ENCODE measurements at regions not wholly inside any gene's neighbourhood (a gene's known extent, or its start where the extent isn't known, plus 50 kb on each side); places are given as distances from the start of the nearest gene placed in this dataset.

DNA sequence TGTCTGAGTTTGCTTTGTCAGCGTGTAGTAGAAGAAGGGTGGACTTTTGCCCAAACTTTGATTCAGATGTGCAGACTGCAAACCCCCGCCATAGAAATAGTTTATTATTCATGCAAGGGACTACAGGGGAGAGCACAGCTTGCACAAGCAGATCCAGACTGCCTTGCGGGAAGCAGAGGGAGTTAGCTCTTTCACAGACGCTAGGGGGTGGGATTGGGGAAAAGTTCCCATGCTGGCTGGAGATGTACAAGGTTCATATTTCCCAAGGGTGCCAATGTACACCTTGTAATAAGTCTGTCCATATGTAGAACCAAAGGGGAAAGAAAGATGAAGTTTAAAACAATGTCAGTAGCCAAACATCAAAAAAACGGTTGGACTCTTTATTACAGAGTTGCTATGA lies 749.7 kb upstream of the COX7C start:
- Histone ChIP-seq H3K27ac (ENCODE audit: low read depth, low read length) (no peak overlapping the region), H4K20me1 (ENCODE audit: insufficient read depth, low read length) (no peaks in the 10 kb centered on the region), H3K4me3 (ENCODE audit: insufficient read depth, low read length) (no peak overlapping the region), H3K4me1 (ENCODE audit: insufficient read depth, low read length) (no peaks in the 10 kb centered on the region), H2AFZ (ENCODE audit: low read length) (no peak overlapping the region), H3K27me3 (ENCODE audit: insufficient read depth, low read length) (no peaks in the 10 kb centered on the region), H3K79me2 (ENCODE audit: insufficient read depth, low read length) (no peaks in the 10 kb centered on the region), H3K36me3 (ENCODE audit: insufficient read depth, low read length) (no peaks in the 10 kb centered on the region), H3K4me2 (ENCODE audit: insufficient read depth, low read length) (no peak overlapping the region), H3K9me3 (ENCODE audit: low read depth, low read length) (no peaks in the 10 kb centered on the region)
- TF ChIP-seq, protein P1, sequence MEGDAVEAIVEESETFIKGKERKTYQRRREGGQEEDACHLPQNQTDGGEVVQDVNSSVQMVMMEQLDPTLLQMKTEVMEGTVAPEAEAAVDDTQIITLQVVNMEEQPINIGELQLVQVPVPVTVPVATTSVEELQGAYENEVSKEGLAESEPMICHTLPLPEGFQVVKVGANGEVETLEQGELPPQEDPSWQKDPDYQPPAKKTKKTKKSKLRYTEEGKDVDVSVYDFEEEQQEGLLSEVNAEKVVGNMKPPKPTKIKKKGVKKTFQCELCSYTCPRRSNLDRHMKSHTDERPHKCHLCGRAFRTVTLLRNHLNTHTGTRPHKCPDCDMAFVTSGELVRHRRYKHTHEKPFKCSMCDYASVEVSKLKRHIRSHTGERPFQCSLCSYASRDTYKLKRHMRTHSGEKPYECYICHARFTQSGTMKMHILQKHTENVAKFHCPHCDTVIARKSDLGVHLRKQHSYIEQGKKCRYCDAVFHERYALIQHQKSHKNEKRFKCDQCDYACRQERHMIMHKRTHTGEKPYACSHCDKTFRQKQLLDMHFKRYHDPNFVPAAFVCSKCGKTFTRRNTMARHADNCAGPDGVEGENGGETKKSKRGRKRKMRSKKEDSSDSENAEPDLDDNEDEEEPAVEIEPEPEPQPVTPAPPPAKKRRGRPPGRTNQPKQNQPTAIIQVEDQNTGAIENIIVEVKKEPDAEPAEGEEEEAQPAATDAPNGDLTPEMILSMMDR (IDR thresholded peaks at IDR 0.05; ENCODE audit: extremely low read depth, low read depth, low read length), result no peak
- DNase-seq (ENCODE audit: insufficient read length, low spot score, missing footprints), result peak; percentile 23

DNA sequence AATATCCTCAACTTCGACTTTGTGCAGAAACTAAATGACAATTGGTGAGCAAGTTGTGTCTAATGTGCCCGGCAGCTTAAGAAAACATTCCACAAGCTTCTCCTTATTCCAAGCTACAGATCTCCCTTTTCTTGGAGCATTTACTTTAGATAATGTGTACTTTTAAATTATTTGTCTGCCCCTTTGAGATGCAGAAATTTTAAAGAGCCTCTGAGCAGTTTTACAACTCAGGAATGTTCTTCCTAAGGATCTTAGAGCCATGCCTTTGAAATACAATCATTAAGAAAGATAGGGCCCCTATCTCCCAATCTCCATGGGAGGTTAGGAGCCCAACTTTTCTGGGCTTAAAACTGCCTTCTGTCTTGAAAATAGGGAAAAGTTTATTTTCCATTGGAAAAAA lies 723.7 kb upstream of the COX7C start:
- TF ChIP-seq, protein P1 (IDR thresholded peaks at IDR 0.05; ENCODE audit: extremely low read depth, low read depth, low read length), result no peak
- Histone ChIP-seq H3K79me2 (ENCODE audit: insufficient read depth, low read length) (no peaks in the 10 kb centered on the region), H3K27ac (ENCODE audit: low read depth, low read length) (no peak overlapping the region), H3K4me1 (ENCODE audit: insufficient read depth, low read length) (no peaks in the 10 kb centered on the region), H4K20me1 (ENCODE audit: insufficient read depth, low read length) (no peaks in the 10 kb centered on the region), H3K36me3 (ENCODE audit: insufficient read depth, low read length) (no peaks in the 10 kb centered on the region), H3K4me3 (ENCODE audit: insufficient read depth, low read length) (no peak overlapping the region), H3K4me2 (ENCODE audit: insufficient read depth, low read length) (no peak overlapping the region), H3K27me3 (ENCODE audit: insufficient read depth, low read length) (no peaks in the 10 kb centered on the region), H2AFZ (ENCODE audit: low read length) (no peak overlapping the region), H3K9me3 (ENCODE audit: low read depth, low read length) (peaks cover 2% of the 10 kb centered on the region)
- no peak for DNase-seq (ENCODE audit: insufficient read length, low spot score, missing footprints)

DNA sequence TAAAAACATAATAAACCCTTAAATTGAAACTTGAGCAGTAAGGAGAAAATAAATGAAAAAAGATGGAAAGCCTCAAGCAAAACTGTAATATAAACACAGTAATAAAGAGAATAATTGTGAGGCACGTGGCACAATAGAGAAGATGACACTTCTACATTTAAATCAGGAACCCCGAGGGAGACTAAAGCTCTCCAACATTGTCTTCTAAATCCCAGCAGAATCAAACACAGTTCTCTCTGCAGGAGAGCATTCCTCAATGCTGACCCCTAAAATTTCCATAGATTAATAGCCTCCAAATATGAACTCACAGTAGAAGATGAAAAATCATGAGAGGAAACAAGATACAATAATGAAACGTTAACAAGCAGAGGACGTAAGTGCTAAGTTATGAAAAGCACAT lies 721.2 kb upstream of the COX7C start:
- Histone ChIP-seq H3K4me3 (ENCODE audit: insufficient read depth, low read length) (no peak overlapping the region), H3K27me3 (ENCODE audit: insufficient read depth, low read length) (no peaks in the 10 kb centered on the region), H2AFZ (ENCODE audit: low read length) (no peak overlapping the region), H3K27ac (ENCODE audit: low read depth, low read length) (no peak overlapping the region), H3K9me3 (ENCODE audit: low read depth, low read length) (no peaks in the 10 kb centered on the region), H3K4me1 (ENCODE audit: insufficient read depth, low read length) (no peaks in the 10 kb centered on the region), H3K36me3 (ENCODE audit: insufficient read depth, low read length) (no peaks in the 10 kb centered on the region), H3K79me2 (ENCODE audit: insufficient read depth, low read length) (no peaks in the 10 kb centered on the region), H3K4me2 (ENCODE audit: insufficient read depth, low read length) (no peak overlapping the region), H4K20me1 (ENCODE audit: insufficient read depth, low read length) (no peaks in the 10 kb centered on the region)
- TF ChIP-seq, protein P1 (IDR thresholded peaks at IDR 0.05; ENCODE audit: extremely low read depth, low read depth, low read length), result no peak
- no peak for DNase-seq (ENCODE audit: insufficient read length, low spot score, missing footprints)

DNA sequence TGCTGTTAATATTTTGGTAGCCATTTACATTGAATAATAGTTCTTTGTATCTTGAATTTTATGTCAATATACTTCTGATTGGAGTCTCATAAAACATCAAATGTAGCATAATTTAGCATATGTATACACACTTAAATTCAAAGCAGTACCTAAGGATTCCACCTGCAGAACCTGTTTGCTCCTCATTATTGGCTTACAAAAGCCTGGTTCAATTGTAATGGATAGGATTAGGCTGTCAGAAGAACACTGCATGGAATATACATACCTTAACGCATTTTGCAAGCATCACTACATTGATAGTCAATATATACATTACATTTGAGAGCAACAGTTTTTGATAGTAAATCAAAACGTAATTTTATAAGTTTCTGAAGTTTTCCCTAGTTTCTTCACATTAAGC lies 711.3 kb upstream of the COX7C start:
- Histone ChIP-seq H3K79me2 (ENCODE audit: insufficient read depth, low read length) (no peaks in the 10 kb centered on the region), H3K4me3 (ENCODE audit: insufficient read depth, low read length) (no peak overlapping the region), H3K27ac (ENCODE audit: low read depth, low read length) (no peak overlapping the region), H3K36me3 (ENCODE audit: insufficient read depth, low read length) (no peaks in the 10 kb centered on the region), H2AFZ (ENCODE audit: low read length) (no peak overlapping the region), H3K4me1 (ENCODE audit: insufficient read depth, low read length) (no peaks in the 10 kb centered on the region), H3K27me3 (ENCODE audit: insufficient read depth, low read length) (no peaks in the 10 kb centered on the region), H4K20me1 (ENCODE audit: insufficient read depth, low read length) (no peaks in the 10 kb centered on the region), H3K9me3 (ENCODE audit: low read depth, low read length) (no peaks in the 10 kb centered on the region), H3K4me2 (ENCODE audit: insufficient read depth, low read length) (no peak overlapping the region)
- TF ChIP-seq, protein P1 (IDR thresholded peaks at IDR 0.05; ENCODE audit: extremely low read depth, low read depth, low read length), result no peak
- no peak for DNase-seq (ENCODE audit: insufficient read length, low spot score, missing footprints)
